ENCODE measurements at regions not wholly inside any gene's neighbourhood (a gene's known extent, or its start where the extent isn't known, plus 50 kb on each side); places are given as distances from the start of the nearest gene placed in this dataset.

DNA sequence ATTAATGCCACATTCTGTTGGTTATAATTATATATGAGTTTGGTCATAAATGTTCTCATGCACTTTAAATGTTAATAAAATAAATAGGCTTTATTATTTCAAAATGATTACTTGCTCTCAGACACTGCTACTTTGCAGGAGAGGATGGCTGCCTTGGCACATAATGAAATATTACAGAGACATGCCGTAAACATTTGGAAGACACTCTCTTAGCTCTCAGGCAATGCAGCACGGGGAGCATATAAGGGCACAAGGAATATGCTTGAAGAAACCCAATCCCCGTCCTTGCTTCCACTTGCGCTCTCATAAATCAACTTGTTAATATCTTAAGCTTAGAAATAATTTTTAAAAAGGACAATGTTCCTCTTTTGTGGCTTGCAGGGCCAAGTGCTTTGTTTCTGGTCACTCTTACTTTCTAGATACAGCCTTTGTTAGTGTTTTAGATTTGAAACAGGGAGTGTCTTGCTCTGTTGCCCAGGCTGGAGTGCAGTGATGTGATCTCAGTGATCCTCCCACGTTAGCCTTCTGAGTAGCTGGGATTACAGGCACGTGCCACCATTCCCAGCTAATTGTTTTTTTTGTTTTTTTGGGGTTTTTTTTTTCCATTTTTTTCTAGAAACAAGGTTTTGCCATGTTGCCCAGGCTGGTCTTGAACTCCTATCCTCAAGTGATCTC is 445.0 kb downstream of the SPRY1 start:
- no peak for DNase-seq (ENCODE audit: low read depth)

DNA sequence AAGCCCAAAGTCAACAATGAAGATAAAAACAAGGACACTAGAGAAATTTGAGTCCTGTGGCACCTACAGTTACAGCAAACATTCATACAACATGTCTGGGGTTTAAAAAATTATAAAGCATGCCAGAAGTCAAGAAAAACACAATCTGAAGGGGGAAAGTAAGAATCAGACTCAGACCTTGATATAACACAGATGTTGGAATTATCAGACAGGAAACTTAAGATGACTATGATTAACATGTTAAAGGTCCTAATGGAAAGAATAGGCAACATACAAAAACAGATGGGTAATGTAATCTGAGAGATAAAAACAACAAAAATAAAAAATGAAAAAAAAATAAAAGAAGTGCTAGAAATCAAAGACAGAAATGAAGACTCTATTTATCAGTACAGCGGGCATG is 446.5 kb downstream of the SPRY1 start:
- DNase-seq (ENCODE audit: low read depth), result peak; percentile 32

DNA sequence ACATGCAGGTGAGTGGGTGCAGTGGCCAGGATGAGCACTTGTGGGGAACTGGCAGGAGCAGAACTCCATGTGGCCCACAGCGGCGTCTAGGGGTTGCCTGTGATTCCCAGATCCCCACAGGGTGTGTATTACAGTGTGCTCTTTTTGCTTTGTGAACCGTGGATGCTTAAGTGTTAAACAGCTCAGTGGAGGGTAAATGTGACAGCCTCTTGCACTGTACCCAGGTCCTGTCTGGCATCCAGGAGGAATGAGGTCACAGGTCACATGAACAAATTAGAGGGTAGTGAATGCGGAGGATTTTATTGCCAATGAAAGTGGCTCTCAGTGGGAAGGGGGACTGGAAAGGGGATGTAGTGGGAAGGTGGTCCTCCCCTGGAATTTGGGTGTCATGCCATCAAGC is 447.8 kb downstream of the SPRY1 start:
- no peak for DNase-seq (ENCODE audit: low read depth)

DNA sequence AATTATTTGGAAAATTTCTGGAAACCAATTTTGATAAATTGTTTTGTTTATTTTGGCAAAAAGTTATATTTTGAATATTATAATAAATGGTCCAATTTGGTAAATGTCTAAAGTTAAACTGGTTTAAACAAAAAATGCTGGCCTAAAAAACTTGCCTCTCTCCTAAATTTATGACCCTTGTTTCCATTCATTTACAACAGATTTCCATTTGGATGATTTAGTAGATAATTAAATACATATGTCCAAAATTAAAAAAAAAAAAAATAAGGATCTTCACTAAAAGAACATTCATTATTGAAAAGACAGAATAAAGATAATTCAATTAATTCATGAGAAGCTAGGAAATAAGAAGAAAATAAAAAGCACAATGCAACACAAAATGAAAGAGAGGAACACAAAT is 449.5 kb downstream of the SPRY1 start:
- DNase-seq (ENCODE audit: low read depth), result no peak

DNA sequence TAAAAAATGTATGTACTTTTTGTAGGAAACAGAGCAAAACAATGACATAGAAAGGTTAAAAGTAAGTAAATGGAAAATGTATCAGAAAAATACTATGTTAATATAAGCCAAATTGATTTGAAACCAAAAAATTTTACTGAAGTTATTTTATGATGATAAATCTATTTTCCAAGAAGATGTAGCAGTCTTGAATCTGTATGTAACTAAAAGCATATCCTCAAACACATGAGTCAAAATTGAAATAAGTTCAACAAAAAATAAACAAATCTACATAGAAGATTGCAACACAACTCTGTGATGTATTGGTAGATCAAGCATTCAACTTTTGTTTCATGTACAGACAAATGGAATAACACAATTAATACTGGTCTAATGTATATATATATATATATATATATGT is 450.0 kb downstream of the SPRY1 start:
- DNase-seq (ENCODE audit: low read depth), result no peak

DNA sequence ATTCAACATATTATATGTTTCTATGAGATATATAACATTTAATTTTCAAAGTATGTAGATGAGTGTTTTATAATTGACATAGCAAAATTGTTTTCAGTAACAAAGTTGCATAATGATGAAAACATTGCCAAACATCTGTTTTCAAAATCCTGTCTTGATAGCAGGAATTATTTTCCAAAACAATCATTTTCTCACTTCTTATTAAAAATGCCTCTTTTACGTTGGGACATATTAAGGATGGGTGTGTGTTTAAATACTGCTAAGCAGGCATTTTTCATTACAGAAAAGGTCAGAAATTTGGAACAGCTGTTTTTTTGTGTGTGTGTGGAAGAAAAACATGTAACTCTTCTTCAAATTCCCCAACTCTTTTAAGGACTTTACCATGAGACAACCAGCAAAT is 452.0 kb downstream of the SPRY1 start:
- no peak for DNase-seq (ENCODE audit: low read depth)

DNA sequence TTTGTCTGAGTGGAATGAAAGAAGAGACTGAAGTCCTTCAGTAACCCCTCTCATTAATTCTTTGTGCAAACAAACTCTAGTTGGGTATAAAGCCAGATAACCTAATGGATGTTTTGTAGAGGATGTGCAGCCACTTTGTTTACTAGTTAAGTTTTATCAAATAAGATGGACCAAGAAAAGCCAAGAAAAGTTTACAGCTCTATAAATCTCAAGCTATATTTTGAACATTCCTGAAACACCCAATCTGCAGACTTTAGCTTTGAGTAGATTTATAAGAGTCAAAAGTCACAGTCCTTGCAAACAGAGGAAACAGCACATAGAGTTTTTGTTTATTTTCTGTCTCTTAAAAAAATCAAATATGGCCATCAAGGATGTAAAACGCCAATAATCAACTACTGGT is 452.9 kb downstream of the SPRY1 start:
- no peak for DNase-seq (ENCODE audit: low read depth)

DNA sequence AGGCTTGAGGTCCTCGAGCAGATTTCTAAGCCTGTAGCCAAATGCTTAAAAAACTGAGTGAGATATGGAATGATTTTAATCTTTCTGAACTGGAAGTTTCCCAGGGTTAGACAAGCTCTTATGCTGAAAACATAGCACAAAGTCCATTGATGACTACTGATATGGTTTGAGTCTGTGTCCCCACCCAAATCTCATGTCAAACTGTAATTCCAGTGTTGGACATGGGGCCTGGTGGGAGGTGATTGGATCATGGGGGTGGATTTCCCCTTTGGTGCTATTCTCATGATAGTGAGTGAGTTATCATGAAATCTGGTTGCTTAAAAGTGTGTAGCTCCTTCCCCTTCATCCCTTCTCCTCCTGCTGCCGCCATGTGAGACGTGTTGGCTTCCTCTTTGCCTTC is 454.9 kb downstream of the SPRY1 start:
- DNase-seq (ENCODE audit: low read depth), result no peak

DNA sequence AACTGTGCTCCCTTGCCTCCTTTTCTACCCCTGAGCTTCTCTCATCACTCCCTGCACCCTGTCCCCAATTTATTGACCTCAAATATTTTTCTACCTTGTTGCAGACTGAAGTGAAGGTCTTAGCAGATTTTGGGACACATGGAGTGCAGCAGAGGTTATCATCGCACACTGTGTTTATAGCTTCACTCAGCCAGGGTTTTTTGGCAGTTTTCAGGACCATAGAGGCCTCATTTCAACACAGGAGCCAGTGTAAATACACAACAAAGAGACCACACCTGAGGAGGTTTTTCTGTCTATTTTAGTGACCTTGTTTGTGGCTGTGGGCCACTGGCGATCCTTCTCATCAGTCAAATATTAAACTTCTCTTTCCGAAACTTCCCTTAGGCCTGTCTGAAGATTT is 457.1 kb downstream of the SPRY1 start:
- DNase-seq (ENCODE audit: low read depth), result no peak

DNA sequence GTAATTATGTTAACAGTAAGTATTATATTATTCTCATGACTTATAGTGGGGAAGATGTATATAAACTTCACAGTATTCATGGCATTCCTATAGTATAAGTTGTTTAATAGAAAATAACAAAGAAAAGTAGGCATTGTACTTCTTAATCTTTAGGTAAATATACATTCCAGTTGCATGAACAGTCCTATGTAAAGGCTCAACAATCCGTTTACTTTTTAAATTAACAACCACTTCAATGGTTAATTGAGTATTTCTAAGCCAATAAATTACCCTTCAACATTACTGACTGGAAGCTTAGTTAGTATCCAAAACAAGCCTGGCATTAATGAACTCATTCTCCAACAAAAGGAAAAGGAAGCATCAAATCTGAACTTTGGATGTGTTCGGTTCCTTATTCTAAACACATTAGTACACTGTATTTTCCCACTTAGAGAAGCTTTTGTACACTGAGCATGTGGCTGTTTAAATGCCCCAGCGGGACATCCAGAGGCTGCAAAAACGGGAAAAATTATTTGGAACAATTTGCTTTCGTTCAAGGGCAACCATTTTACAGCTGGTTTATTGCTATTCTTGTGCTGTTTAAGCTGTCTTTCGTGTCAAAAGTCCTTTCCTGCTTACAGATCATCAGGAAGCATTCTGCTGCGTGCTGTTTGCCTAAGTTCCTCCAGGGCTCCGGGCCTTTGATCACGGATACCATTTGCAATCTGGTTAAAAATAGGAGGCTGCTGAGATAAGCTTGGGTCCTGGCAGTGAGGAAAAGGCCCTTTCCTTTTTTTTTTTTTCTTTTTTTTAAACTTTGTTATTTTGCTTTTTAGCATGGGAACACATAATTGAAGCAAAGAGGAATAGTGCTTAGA is 460.3 kb downstream of the SPRY1 start:
- DNase-seq (ENCODE audit: low read depth), result peak; percentile 56

DNA sequence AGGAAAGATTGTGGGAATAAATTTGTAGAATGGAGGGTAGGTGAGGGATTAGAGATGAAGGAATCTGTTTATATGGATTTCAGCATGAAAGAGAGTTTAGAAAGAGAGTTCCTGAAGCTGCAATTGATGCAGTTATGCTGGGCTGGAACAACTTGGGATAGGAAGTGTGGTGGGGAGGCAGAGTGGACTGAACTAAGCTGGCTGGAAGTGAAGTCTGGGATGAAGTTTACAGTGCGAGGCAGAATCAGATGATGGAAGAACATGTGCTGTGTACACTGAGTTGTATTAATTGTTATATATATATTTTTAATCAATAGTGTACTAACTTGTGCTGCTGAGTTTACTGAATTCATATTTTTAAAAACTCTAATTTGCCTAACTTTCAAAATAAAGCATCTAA is 461.9 kb downstream of the SPRY1 start:
- no peak for DNase-seq (ENCODE audit: low read depth)

DNA sequence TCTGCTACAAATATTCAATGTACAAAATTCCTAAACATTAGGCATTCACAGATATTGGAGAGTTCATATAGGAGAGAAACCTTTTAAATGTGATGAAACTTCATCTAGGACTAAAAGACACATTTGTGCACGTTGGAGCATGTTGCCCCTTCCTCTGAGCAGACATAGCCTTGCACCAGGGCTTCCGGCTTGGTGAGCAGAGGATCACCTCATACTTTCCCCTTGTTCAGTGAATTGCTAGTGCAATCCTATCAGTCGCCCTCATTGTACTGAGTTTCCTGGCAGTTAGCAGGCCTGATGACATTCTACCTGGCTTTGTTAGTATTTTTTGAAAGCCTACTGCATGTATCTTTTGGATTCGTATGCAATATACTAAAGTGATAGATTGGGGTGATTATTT is 466.2 kb downstream of the SPRY1 start:
- DNase-seq (ENCODE audit: low read depth), result no peak

DNA sequence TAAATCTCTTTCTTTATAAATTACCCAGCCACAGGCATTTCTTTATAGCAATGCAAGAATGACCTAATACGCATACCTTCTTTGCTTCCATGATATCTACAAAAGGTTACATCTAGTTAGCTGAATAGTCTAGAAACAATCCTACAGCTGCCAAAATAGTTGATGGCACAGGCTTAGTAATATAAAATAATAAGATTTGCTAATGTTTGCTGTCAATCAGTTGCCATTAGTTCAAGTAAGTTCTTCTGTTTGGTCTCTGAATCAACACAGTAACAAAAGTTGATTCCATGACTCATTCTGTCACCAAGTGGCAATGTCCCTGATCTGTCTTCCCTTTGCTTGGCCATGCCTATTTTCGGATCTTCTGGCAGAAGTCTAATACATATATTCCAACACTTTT is 470.2 kb downstream of the SPRY1 start:
- DNase-seq (ENCODE audit: low read depth), result peak; percentile 39

DNA sequence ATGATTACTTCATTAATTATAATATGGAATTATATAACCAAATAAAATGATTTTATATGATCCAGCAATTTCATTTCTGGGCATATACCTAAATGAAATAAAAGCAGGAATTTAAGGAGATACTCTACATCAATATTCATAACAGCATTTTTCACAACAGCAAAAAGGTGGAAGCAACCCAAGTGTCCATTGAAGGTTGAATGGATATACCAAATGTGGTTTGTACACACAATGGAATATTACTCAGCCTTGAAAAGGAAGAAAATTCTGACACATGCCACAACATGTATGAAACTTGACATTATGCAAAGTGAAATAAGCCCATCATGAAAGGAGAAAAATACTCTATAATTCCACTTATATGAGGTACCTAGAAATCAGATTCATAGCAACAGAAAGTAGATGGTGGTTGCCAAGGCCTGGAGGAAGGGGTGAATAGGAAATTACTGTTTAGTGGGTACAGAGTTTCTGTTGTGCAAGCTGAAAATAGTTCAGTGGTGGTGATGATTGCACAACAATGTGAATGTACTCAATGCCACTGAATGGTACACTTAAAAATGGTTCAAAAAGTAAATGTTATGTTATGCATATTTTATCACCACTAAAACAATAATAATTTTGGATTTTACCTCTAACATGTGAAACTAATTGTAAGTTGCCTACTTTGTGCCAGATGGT is 471.5 kb downstream of the SPRY1 start:
- DNase-seq (ENCODE audit: low read depth), result no peak

DNA sequence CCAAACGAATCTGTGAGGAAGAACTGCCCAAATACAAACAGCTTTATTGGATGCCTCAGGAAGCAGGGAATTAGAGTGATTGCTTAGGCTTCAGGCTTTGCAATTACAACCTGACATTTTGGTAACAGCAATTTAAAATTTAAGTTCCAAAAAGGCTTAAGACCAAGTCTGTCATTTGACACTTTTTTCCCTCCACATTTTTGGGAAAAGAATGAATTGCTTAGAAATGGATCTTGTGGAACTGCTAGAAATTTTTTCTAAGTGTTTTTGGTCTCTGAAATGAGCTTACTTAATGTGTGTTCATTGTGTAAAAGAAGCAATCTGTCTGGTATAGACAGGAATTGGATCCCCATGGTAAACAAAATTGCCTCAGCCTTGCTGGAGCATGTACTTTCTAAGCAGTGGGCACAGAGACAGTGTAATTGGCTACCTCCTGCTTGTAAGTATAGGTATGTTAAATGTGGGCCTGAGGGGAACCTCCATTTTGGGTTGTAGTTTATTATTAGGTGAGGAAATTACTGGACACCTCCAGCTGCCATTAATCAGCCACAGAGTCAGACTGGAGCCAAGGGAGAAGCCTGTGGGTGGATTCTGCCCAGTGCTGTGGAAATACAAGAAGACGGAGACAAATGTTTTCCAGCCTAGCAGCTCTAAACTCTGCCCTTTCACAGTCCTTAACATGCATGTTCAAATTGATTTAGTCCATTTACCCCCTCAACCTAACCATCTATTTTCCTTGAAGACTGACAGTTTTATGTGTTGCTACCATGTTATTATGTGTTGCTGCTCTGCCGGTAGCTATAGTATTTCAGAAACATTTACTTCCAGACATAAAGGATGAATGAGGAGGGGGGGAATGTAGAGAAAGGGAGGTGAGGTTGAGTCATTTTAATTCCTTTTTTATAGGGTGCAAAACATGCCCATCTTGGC is 473.0 kb downstream of the SPRY1 start:
- no peak for DNase-seq (ENCODE audit: low read depth)

DNA sequence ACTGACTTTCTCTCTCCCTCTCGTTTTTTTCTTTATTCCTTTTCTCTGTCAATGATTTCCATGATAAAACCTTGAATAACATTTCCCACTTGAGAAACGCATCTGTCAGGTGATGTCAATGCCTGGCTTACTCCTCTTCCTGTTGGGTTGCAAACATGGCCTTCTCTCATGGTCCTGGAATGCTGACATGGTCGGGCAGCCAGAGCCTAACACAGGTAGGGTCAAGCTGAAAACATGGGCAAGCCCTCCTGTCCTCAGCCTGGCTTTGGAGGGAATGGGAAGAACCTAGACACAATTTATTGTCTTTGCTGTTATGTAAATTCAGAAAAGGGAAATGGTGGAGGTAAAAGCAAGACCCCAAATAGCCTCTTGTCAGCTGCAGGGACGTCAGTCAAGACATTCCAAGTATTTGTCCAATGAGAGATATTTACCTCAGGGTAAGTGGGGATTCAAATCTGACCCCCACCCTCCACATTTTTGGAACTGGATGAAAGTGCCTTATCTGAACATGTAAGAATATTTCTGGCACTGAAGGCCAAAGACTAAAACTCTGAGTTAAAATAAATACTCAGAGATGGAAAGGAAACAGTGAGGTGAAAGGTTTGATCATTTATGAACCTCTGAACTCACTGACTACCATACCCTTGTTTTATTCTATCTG is 473.8 kb downstream of the SPRY1 start:
- no peak for DNase-seq (ENCODE audit: low read depth)

DNA sequence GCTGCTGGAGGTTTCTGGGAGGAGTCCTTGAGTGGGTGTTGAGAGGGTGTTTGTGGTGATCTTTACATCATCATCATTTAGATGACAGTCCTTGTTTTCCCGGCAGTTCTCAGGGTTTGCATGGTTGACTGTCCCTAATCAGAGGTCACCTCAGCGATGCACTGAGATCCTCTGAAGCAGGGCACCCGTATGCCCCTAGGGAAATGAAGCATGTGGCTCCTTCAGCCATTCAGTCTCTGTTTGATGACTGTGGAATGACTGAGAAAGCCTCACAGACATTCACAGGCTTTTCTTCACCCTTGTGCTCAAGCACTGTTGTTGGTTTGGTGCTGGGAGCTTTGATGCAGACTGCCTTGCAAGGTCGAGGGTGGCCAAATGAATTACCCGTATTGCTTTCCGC is 474.7 kb downstream of the SPRY1 start:
- DNase-seq (ENCODE audit: low read depth), result no peak

DNA sequence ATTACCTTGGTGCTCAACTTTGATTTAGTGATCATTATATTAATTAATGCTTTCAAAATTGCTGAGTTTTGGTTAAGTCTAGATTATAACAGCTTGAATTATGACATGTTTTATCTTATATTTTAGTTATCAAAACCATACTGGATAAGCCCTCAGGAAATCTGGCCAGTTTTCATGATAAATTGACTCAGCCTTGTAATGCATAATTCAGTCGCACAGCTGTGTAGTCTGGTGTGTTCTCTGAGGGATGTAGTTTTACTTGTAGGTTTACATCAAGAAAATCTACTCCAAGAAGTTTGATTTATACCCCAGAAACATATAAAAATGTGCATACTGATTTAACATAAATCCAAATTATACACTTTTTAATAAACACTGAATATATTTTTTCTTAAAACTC is 477.5 kb downstream of the SPRY1 start:
- no peak for DNase-seq (ENCODE audit: low read depth)

DNA sequence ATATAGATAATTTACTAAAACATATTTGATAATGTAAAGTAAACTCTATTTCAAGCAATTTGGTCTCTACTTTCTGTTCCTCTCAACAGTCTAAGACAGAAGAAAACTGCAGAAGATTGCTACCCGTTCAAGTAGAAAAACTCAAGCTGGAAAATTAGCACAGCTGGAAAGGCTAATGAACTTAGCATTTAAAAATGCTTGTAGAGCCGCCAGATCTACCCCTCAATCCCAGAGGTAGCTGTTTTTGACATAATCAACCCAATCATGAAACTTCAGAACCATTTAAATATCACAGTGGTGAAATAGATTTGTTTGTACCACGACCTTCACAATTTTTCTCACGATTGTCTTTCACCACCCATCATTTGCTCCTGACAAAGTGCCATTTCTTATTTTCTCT is 479.5 kb downstream of the SPRY1 start:
- DNase-seq (ENCODE audit: low read depth), result no peak

DNA sequence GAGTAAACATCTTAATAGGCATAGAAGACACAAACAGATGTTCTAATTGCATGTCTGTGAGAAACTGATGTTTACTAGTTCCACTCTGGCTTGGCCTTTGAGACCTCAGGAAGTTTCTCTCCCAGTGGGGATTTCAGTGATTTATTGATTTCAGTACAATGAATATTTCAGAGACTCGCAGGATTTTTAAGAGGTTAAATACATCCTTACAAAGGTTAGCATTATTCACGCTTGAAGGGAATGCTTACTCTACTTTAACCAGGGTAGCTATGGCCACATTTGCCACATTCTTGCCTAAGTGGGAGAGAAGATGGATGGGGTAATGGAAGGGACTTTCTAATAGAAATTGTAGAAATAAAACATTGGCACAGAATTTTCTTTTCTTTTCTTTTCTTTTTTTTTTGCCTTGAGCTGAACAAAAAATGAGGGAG is 480.1 kb downstream of the SPRY1 start:
- DNase-seq (ENCODE audit: low read depth), result no peak

DNA sequence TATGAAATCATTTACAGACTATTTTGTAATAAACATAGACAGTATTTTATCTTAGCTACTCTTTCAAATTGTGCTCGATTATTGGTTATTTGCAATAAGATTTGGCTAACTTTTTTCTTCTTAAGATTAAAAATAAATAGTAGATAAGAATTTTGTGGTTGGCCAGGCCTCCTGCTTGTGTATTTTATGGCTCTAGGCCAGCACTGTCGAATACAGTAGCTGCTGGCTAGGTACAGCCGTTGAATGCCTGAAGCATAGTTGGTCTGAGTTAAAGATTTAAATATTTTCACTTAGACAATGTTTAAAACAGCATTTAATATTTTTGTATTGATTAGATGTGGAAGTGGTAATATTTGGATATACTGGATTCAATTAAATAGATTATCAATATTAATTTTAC is 481.0 kb downstream of the SPRY1 start:
- no peak for DNase-seq (ENCODE audit: low read depth)

DNA sequence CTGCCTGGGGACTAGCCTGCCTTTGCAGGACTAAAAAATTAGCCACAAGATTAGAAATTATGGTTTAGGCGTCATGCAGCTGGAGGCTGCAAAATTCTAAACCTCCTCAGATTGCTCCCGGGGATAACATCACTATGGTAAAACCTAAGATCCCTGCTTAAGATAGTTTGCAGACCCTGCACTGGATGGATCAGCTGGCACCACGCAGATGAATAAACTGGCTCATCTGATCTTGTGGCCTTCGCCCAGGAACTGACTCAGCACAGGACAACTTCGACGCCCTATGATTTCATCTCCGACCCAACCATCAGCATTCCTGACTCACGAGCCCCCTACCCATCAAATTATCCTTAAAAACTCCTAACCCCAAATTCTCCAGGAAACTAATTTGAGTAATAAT is 482.4 kb downstream of the SPRY1 start:
- DNase-seq (ENCODE audit: low read depth), result no peak
